ENCODE measurements at regions not wholly inside any gene's neighbourhood (a gene's known extent, or its start where the extent isn't known, plus 50 kb on each side); places are given as distances from the start of the nearest gene placed in this dataset.

DNA sequence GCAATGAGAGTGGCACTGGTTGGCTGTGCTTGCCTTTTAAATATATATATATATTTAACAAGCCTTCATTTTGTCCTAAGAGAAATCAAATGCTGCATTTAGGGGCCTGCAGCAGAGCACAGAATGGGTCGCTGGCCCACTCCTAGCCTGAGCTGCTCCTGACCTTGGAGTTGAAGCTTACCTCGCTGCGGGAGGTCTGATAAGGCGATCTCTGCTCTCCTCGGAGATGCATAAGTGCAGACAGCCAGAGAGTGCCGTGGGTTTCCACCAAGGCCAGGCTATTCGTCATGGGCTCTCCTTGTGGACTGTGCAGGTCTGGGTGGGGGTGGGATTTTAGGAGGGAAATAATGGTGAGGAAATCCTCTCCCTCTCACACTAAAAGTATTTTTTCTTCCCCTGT, 99.5 kb upstream of the IKZF1 start:
- no peak for DNase-seq (ENCODE audit: low read depth)
- TF ChIP-seq, protein P1, sequence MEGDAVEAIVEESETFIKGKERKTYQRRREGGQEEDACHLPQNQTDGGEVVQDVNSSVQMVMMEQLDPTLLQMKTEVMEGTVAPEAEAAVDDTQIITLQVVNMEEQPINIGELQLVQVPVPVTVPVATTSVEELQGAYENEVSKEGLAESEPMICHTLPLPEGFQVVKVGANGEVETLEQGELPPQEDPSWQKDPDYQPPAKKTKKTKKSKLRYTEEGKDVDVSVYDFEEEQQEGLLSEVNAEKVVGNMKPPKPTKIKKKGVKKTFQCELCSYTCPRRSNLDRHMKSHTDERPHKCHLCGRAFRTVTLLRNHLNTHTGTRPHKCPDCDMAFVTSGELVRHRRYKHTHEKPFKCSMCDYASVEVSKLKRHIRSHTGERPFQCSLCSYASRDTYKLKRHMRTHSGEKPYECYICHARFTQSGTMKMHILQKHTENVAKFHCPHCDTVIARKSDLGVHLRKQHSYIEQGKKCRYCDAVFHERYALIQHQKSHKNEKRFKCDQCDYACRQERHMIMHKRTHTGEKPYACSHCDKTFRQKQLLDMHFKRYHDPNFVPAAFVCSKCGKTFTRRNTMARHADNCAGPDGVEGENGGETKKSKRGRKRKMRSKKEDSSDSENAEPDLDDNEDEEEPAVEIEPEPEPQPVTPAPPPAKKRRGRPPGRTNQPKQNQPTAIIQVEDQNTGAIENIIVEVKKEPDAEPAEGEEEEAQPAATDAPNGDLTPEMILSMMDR (conservative IDR thresholded peaks at IDR 0.05; ENCODE audit: low read depth, low read length) = no peak
- H3K4me3 ChIP-seq (ENCODE audit: low read depth, low read length) = no peak overlapping the region

DNA sequence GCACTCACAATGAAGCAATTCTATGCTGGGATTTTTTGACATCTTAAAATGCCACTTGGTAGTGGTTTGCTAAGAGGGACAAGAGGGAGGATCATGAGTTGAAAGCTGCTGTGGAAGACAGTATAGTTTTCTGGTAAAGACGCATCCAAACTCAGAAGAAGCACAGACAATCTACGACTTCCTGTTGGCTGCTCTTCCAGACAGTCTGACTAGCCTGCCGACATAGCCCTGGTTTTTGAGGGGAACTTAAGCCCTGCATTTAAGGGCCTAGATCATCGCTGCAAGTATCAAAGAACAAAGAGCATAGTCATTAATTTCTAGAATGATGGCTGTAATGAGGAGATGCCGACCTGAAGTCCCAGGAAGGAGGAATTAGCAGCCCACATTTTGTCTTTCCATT, 99.9 kb upstream of the IKZF1 start:
- no peak overlapping the region for H3K4me3 ChIP-seq (ENCODE audit: low read depth, low read length)
- no peak for DNase-seq (ENCODE audit: low read depth)
- TF ChIP-seq, protein P1 (conservative IDR thresholded peaks at IDR 0.05; ENCODE audit: low read depth, low read length) = no peak

DNA sequence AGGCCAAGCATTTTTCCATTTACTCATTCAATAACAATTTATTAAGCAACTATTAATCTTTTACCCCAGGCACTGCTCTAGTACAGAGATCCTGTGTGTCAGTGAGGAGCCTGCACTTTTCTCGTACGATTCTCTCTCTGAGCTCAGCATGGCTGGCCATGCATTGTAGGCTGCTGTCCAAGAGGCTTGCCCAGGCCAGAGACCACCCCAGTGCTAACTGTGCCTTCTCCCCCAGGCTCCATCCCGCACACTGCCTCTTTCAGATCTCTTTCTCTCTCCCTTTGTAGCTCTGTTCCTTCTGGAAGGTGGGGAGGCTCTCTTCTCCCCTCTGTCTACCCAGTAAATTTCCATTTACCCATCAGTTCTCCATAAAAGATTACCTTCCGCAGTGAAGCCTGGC, 101.0 kb upstream of the IKZF1 start:
- DNase-seq (ENCODE audit: low read depth) = no peak
- no peak overlapping the region for H3K4me3 ChIP-seq (ENCODE audit: low read depth, low read length)
- TF ChIP-seq, protein P1 (conservative IDR thresholded peaks at IDR 0.05; ENCODE audit: low read depth, low read length) = no peak

DNA sequence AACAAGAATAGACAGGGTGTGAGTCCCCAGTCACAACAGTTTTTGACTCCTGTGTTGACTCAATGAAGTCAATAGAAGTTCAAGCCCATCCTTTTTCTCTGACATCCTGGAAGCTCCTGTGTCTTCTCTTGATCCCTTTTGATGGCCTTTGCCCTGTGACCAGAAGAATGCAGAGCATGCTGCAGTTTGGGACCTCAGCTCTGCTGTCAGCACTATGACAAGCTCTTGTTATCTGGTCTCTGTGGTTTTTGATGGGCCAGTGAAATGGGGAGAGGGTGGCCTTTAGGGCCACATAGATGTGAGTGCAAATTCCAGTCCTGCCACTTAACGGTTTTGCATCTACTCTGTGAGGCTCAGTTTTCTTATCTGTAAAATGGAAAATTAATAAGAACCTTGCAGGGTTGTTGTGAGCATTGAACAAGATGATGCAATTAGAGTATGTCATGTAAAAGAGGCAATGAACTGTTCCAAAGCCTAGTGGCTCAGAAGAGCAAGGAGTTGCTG, 102.4 kb upstream of the IKZF1 start:
- no peak overlapping the region for H3K4me3 ChIP-seq (ENCODE audit: low read depth, low read length)
- no peak for DNase-seq (ENCODE audit: low read depth)
- TF ChIP-seq, protein P1 (conservative IDR thresholded peaks at IDR 0.05; ENCODE audit: low read depth, low read length) = no peak

DNA sequence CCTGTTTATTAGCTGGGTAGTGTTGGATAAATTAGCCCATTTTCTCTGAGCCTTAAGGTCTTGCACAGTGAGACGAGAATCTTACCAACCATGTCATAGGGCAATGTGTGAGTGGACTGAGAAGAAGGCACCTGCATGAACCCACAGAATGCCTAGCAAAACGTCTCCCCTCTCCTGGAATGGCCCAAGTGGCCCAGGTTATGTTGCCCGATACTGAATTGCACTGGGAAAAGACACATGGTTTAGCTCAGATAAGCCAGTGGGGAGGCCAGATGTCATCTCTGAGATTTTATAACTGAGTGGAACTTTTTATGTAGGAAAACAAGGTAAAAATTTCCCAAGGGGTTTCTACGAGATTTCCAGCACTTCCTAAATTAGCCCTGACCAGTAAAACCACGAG, 104.7 kb upstream of the IKZF1 start:
- H3K4me3 ChIP-seq (ENCODE audit: low read depth, low read length) = no peak overlapping the region
- TF ChIP-seq, protein P1 (conservative IDR thresholded peaks at IDR 0.05; ENCODE audit: low read depth, low read length) = no peak
- DNase-seq (ENCODE audit: low read depth) = no peak

DNA sequence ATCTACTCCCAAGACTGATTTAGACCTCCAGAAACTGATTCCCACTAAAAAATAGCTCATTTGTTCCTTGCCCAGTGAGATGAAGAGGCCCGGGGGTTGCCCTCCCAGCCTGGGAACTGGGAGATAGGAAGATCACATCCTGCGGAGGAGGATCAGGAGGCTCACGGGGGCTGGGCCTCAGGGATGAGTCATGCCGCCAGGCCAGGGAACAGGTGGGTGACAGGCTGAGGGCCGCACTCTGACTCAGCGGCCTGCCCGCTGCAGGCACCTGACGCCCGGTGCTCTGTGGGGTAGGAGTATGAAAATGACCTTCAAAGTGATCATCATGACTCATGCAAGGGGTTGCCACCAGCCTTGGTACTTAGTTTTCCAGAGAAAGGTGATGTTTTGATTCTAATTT, 104.5 kb upstream of the ZPBP start:
- DNase-seq (ENCODE audit: low read depth) = no peak
- TF ChIP-seq, protein P1 (conservative IDR thresholded peaks at IDR 0.05; ENCODE audit: low read depth, low read length) = no peak
- no peak overlapping the region for H3K4me3 ChIP-seq (ENCODE audit: low read depth, low read length)

DNA sequence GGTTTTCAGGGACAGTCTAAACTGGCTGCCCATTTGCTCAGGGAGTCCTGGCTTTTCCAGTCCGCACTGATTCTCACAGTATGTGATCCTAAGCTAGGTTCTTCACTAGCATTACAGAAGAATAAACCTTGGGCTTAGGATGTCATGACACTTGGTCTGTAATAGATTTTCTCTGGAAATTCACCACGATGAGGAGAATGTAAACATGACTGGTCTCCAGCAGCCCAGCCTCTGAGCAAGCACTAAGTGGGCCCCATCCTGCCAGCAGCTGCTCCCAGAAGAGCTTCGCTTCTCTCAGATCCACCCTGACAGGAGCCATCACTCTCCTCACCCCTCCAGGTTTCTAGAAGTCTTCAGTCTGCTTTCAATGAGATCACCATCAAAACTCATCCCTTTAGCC, 103.7 kb upstream of the ZPBP start:
- TF ChIP-seq, protein P1 (conservative IDR thresholded peaks at IDR 0.05; ENCODE audit: low read depth, low read length) = no peak
- H3K4me3 ChIP-seq (ENCODE audit: low read depth, low read length) = no peak overlapping the region
- DNase-seq (ENCODE audit: low read depth) = no peak

Measured in choroid plexus epithelial cell (primary cell).